ENCODE measurements at regions not wholly inside any gene's neighbourhood (a gene's known extent, or its start where the extent isn't known, plus 50 kb on each side); places are given as distances from the start of the nearest gene placed in this dataset.

DNA sequence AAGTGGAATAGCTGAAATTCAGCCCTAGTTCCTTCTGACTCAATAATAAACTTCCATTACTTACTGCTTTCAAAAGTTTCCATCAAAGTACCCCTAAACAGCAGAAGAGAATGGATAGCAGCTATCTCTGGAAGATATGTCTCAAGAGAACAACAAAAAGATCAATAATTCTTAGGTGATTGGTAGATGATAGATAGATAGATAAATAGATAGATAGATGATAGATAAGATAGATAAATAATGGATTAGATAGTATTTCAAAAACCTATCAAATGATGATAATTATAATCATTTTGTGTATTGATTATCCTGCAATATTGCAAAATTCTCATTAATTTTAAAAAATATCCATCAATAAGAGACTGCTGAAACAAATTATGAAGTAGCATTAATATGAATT lies 97.4 kb upstream of the CCND2 start:
- no peak overlapping the region for H3K23ac ChIP-seq (ENCODE audit: low read length in 2 of 2)
- no peak overlapping the region for H2BK15ac ChIP-seq (ENCODE audit: low read depth, poor library complexity, severe bottlenecking)
- H2AFZ ChIP-seq (ENCODE audit: low read depth, low read length): no peak overlapping the region
- no peak overlapping the region for H3K4me3 ChIP-seq (ENCODE audit: insufficient read depth in 1 of 2, low read depth in 1 of 2, low read length in 2 of 2)
- H3K4me2 ChIP-seq (ENCODE audit: low read length, poor library complexity, severe bottlenecking): no peak overlapping the region
- no peak overlapping the region for H3K18ac ChIP-seq (ENCODE audit: low read depth in 1 of 2, low read length in 2 of 2)
- H3K36me3 ChIP-seq (ENCODE audit: control insufficient read depth in 1 of 2, insufficient read depth in 2 of 2, low read depth in 1 of 2, low read length in 2 of 2): no peaks in the 10 kb centered on the region
- H2BK5ac ChIP-seq (ENCODE audit: low read depth, low read length, poor library complexity, severe bottlenecking): no peak overlapping the region
- H3K9me3 ChIP-seq (ENCODE audit: control insufficient read depth, low read length): no peaks in the 10 kb centered on the region
- H3K4ac ChIP-seq (ENCODE audit: low read depth in 1 of 2, low read length in 2 of 2): no peak overlapping the region
- H4K8ac ChIP-seq (ENCODE audit: low read length): no peak overlapping the region
- H3K14ac ChIP-seq (ENCODE audit: low read length in 2 of 2): no peak overlapping the region
- no peak overlapping the region for H2AK5ac ChIP-seq (ENCODE audit: low read length, severe bottlenecking)
- H3K27ac ChIP-seq (ENCODE audit: low read length, poor library complexity, severe bottlenecking): no peak overlapping the region
- peaks cover 2% of the 10 kb centered on the region for H3K4me1 ChIP-seq (ENCODE audit: control insufficient read depth, insufficient read depth, low read depth, low read length)
- no peaks in the 10 kb centered on the region for H3K79me1 ChIP-seq (replicated peaks; ENCODE audit: low read length, poor library complexity, severe bottlenecking)
- H2BK120ac ChIP-seq (ENCODE audit: low read depth, low read length): no peak overlapping the region
- H4K91ac ChIP-seq (ENCODE audit: low read length): no peak overlapping the region
- H2BK12ac ChIP-seq (ENCODE audit: low read length in 2 of 2): no peak overlapping the region
- peaks cover 0 to 2% of the 10 kb centered on the region in 2 experiments for H3K27me3 ChIP-seq (ENCODE audit: control insufficient read depth in 1 of 2, insufficient read depth in 1 of 2, low read length in 2 of 2)
- no peak overlapping the region for H3K9ac ChIP-seq (ENCODE audit: low read length)
- no peak for DNase-seq

- Histone ChIP-seq H3K27me3 (ENCODE audit: control insufficient read depth in 1 of 2, insufficient read depth in 1 of 2, low read length in 2 of 2) (peaks cover 0 to 15% of the 10 kb centered on the region in 2 experiments), H4K91ac (ENCODE audit: low read length) (no peak overlapping the region), H3K27ac (ENCODE audit: low read length, poor library complexity, severe bottlenecking) (no peak overlapping the region), H3K4me2 (ENCODE audit: low read length, poor library complexity, severe bottlenecking) (no peak overlapping the region), H3K9ac (ENCODE audit: low read length) (no peak overlapping the region), H3K4ac (ENCODE audit: low read depth in 1 of 2, low read length in 2 of 2) (no peak overlapping the region), H3K79me1 (replicated peaks; ENCODE audit: low read length, poor library complexity, severe bottlenecking) (no peaks in the 10 kb centered on the region), H3K9me3 (ENCODE audit: control insufficient read depth, low read length) (no peaks in the 10 kb centered on the region), H4K8ac (ENCODE audit: low read length) (no peak overlapping the region), H2BK12ac (ENCODE audit: low read length in 2 of 2) (no peak overlapping the region), H2AFZ (ENCODE audit: low read depth, low read length) (no peak overlapping the region), H3K14ac (ENCODE audit: low read length in 2 of 2) (no peak overlapping the region), H2BK5ac (ENCODE audit: low read depth, low read length, poor library complexity, severe bottlenecking) (no peak overlapping the region), H3K36me3 (ENCODE audit: control insufficient read depth in 1 of 2, insufficient read depth in 2 of 2, low read depth in 1 of 2, low read length in 2 of 2) (no peaks in the 10 kb centered on the region), H3K23ac (ENCODE audit: low read length in 2 of 2) (no peak overlapping the region), H3K18ac (ENCODE audit: low read depth in 1 of 2, low read length in 2 of 2) (no peak overlapping the region), H2BK120ac (ENCODE audit: low read depth, low read length) (no peak overlapping the region), H3K4me3 (ENCODE audit: insufficient read depth in 1 of 2, low read depth in 1 of 2, low read length in 2 of 2) (no peak overlapping the region), H2AK5ac (ENCODE audit: low read length, severe bottlenecking) (no peak overlapping the region), H3K4me1 (ENCODE audit: control insufficient read depth, insufficient read depth, low read depth, low read length) (peaks cover 2% of the 10 kb centered on the region), H2BK15ac (ENCODE audit: low read depth, poor library complexity, severe bottlenecking) (no peak overlapping the region)
- no peak for DNase-seq
- 97% methylated on average over 2 of the region's 3 CpGs for WGBS
Measured at GRCh38 chr12:4174417-4174816, 99.1 kb upstream of the CCND2 start.

GRCh38 chr12:4172999-4173398 lies 100.6 kb upstream of the CCND2 start:
- Histone ChIP-seq H3K9ac (ENCODE audit: low read length) (no peak overlapping the region), H2AFZ (ENCODE audit: low read depth, low read length) (no peak overlapping the region), H2AK5ac (ENCODE audit: low read length, severe bottlenecking) (no peak overlapping the region), H3K14ac (ENCODE audit: low read length in 2 of 2) (no peak overlapping the region), H3K4ac (ENCODE audit: low read depth in 1 of 2, low read length in 2 of 2) (no peak overlapping the region), H3K9me3 (ENCODE audit: control insufficient read depth, low read length) (no peaks in the 10 kb centered on the region), H3K4me1 (ENCODE audit: control insufficient read depth, insufficient read depth, low read depth, low read length) (peaks cover 2% of the 10 kb centered on the region), H2BK5ac (ENCODE audit: low read depth, low read length, poor library complexity, severe bottlenecking) (no peak overlapping the region), H3K23ac (ENCODE audit: low read length in 2 of 2) (no peak overlapping the region), H3K79me1 (replicated peaks; ENCODE audit: low read length, poor library complexity, severe bottlenecking) (no peaks in the 10 kb centered on the region), H3K18ac (ENCODE audit: low read depth in 1 of 2, low read length in 2 of 2) (no peak overlapping the region), H3K27me3 (ENCODE audit: control insufficient read depth in 1 of 2, insufficient read depth in 1 of 2, low read length in 2 of 2) (peaks cover 0 to 15% of the 10 kb centered on the region in 2 experiments), H4K8ac (ENCODE audit: low read length) (no peak overlapping the region), H3K4me2 (ENCODE audit: low read length, poor library complexity, severe bottlenecking) (no peak overlapping the region), H3K27ac (ENCODE audit: low read length, poor library complexity, severe bottlenecking) (peak overlapping the region; percentile 12), H4K91ac (ENCODE audit: low read length) (no peak overlapping the region), H2BK15ac (ENCODE audit: low read depth, poor library complexity, severe bottlenecking) (no peak overlapping the region), H2BK12ac (ENCODE audit: low read length in 2 of 2) (no peak overlapping the region), H3K36me3 (ENCODE audit: control insufficient read depth in 1 of 2, insufficient read depth in 2 of 2, low read depth in 1 of 2, low read length in 2 of 2) (no peaks in the 10 kb centered on the region), H3K4me3 (ENCODE audit: insufficient read depth in 1 of 2, low read depth in 1 of 2, low read length in 2 of 2) (no peak overlapping the region), H2BK120ac (ENCODE audit: low read depth, low read length) (no peak overlapping the region)
- WGBS: 42% methylated on average over 4 of the region's 4 CpGs
- DNase-seq: peak; percentile 35

GRCh38 chr12:4171742-4172141 lies 101.8 kb upstream of the CCND2 start:
- H2BK5ac ChIP-seq (ENCODE audit: low read depth, low read length, poor library complexity, severe bottlenecking): no peak overlapping the region
- peaks cover 0 to 18% of the 10 kb centered on the region in 2 experiments for H3K27me3 ChIP-seq (ENCODE audit: control insufficient read depth in 1 of 2, insufficient read depth in 1 of 2, low read length in 2 of 2)
- no peak overlapping the region for H2BK12ac ChIP-seq (ENCODE audit: low read length in 2 of 2)

More at GRCh38 chr12:4171742-4172141, 101.8 kb upstream of the CCND2 start:
- Histone ChIP-seq H3K14ac (ENCODE audit: low read length in 2 of 2) (no peak overlapping the region), H2BK15ac (ENCODE audit: low read depth, poor library complexity, severe bottlenecking) (no peak overlapping the region), H2BK120ac (ENCODE audit: low read depth, low read length) (no peak overlapping the region), H2AK5ac (ENCODE audit: low read length, severe bottlenecking) (no peak overlapping the region), H2AFZ (ENCODE audit: low read depth, low read length) (no peak overlapping the region), H3K4me3 (ENCODE audit: insufficient read depth in 1 of 2, low read depth in 1 of 2, low read length in 2 of 2) (no peak overlapping the region), H3K4me2 (ENCODE audit: low read length, poor library complexity, severe bottlenecking) (no peak overlapping the region), H4K91ac (ENCODE audit: low read length) (no peak overlapping the region), H4K8ac (ENCODE audit: low read length) (no peak overlapping the region), H3K27ac (ENCODE audit: low read length, poor library complexity, severe bottlenecking) (no peak overlapping the region), H3K36me3 (ENCODE audit: control insufficient read depth in 1 of 2, insufficient read depth in 2 of 2, low read depth in 1 of 2, low read length in 2 of 2) (no peaks in the 10 kb centered on the region), H3K9ac (ENCODE audit: low read length) (no peak overlapping the region), H3K79me1 (replicated peaks; ENCODE audit: low read length, poor library complexity, severe bottlenecking) (no peaks in the 10 kb centered on the region), H3K4me1 (ENCODE audit: control insufficient read depth, insufficient read depth, low read depth, low read length) (peaks cover 2% of the 10 kb centered on the region), H3K23ac (ENCODE audit: low read length in 2 of 2) (no peak overlapping the region), H3K4ac (ENCODE audit: low read depth in 1 of 2, low read length in 2 of 2) (no peak overlapping the region), H3K18ac (ENCODE audit: low read depth in 1 of 2, low read length in 2 of 2) (no peak overlapping the region), H3K9me3 (ENCODE audit: control insufficient read depth, low read length) (no peaks in the 10 kb centered on the region)
- no peak for DNase-seq
- WGBS: 87% methylated on average over 3 of the region's 3 CpGs

Measured in mesenchymal stem cell (in vitro differentiated cells and primary cell).